K562 (cell line): ENCODE measurements at regions not wholly inside any gene's neighbourhood (a gene's known extent, or its start where the extent isn't known, plus 50 kb on each side); places are given as distances from the start of the nearest gene placed in this dataset.

Experiments used
- CEBPZ ChIP-seq: fragments of 150-350 bp; IDR thresholded peaks from 2 replicates; pipeline ENCODE4 v1.6.1; 2014; ENCODE audit warnings: low read depth, mild to moderate bottlenecking, low read length, borderline replicate concordance
- CTCF ChIP-seq, 3 experiments: IDR thresholded peaks in 2 of 3; conservative IDR thresholded peaks in 1 of 3; 2 replicates each; pipeline ENCODE4 v1.5.1; 2011 to 2012; ENCODE audit warnings: low read length in 3 of 3, mild to moderate bottlenecking in 3 of 3, control low read depth in 2 of 3, improper control_type of control experiment in 1 of 3, inconsistent platforms in 1 of 3, low read depth in 1 of 3, mixed read lengths in 1 of 3, moderate library complexity in 1 of 3; ENCODE audit not compliant: insufficient read depth in 2 of 3
- CXXC5 ChIP-seq: fragments of 250-450 bp; sonication (Bioruptor Pico); IDR thresholded peaks from 2 replicates; pipeline ENCODE4 v1.8.0; 2022; ENCODE audit warnings: inconsistent platforms, mild to moderate bottlenecking, moderate library complexity
- E2F1 ChIP-seq: sonication (generic); formaldehyde crosslinking; IDR thresholded peaks from 2 replicates; pipeline ENCODE4 v1.8.1; 2023; ENCODE audit warnings: mild to moderate bottlenecking, missing genetic modification reagents, moderate library complexity
- E2F4 ChIP-seq: sonication (generic); formaldehyde crosslinking; IDR thresholded peaks from 2 replicates; pipeline ENCODE4 v1.8.0; 2022; ENCODE audit warnings: mild to moderate bottlenecking, low read depth, missing genetic modification reagents
- FOXK1 ChIP-seq: sonication (generic); formaldehyde crosslinking; IDR thresholded peaks from 2 replicates; pipeline ENCODE4 v1.8.0; 2022; ENCODE audit warnings: missing genetic modification reagents, mild to moderate bottlenecking, borderline replicate concordance
- PATZ1 ChIP-seq: fragments of 250-450 bp; sonication (Bioruptor Pico); IDR thresholded peaks from 2 replicates; pipeline ENCODE4 v1.5.0; 2020; ENCODE audit warnings: mild to moderate bottlenecking, borderline replicate concordance
- PCBP1 ChIP-seq: fragments of 200-400 bp; formaldehyde crosslinking; IDR thresholded peaks from 2 replicates; pipeline ENCODE4 v1.6.1; 2018; ENCODE audit warnings: mild to moderate bottlenecking, low read depth, low read length; ENCODE audit not compliant: poor library complexity, severe bottlenecking
- RBM22 ChIP-seq: fragments of 200-400 bp; formaldehyde crosslinking; IDR thresholded peaks from 2 replicates; pipeline ENCODE4 v1.6.1; 2018; ENCODE audit warnings: low read length, low read depth; ENCODE audit not compliant: poor library complexity, severe bottlenecking
- ZBTB40 ChIP-seq, 2 experiments: fragments of 450-650 bp in 1 of 2; sonication (generic) in 1 of 2; formaldehyde crosslinking in 1 of 2; IDR thresholded peaks; 2 replicates each; pipeline versions ENCODE4 v1.7.1 to v1.9.0; 2016 to 2022; ENCODE audit warnings: inconsistent platforms in 1 of 2, mild to moderate bottlenecking in 1 of 2, missing genetic modification reagents in 1 of 2
- ZFP36 ChIP-seq: fragments of 150-350 bp; IDR thresholded peaks from 2 replicates; pipeline ENCODE4 v1.6.1; 2018; ENCODE audit warnings: low read length, low read depth; ENCODE audit not compliant: partially characterized antibody
- ZFX ChIP-seq: sonication (generic); formaldehyde crosslinking; IDR thresholded peaks from 2 replicates; pipeline ENCODE4 v1.8.0; 2022; ENCODE audit warnings: mild to moderate bottlenecking, missing genetic modification reagents, moderate library complexity
- ZNF384 ChIP-seq: IDR thresholded peaks from 2 replicates; pipeline ENCODE4 v1.6.1; 2012; ENCODE audit warnings: low read depth, low read length, improper control_type of control experiment
- ZNF830 ChIP-seq: fragments of 250-450 bp; sonication (Bioruptor Pico); IDR thresholded peaks from 2 replicates; pipeline ENCODE4 v1.5.0; 2021; ENCODE audit warnings: mild to moderate bottlenecking

GRCh38 chr4:167642250-167642649 is 408.0 kb upstream of the SPOCK3 start:
- TF ChIP-seq ZNF830 (CRISPR knock-in tag) (no peak), ZFX (CRISPR knock-in tag) (no peak), PATZ1 (CRISPR knock-in tag) (no peak), CEBPZ (no peak), ZBTB40 (IDR thresholded peaks at IDR 0.05) (no peak), ZBTB40 (CRISPR knock-in tag; IDR thresholded peaks at IDR 0.05) (no peak), PCBP1 (no peak), RBM22 (no peak), ZFP36 (no peak), FOXK1 (CRISPR knock-in tag) (no peak), E2F4 (CRISPR knock-in tag) (no peak), CXXC5 (no peak), CTCF (IDR thresholded peaks at IDR 0.05 in 2 of 3, conservative IDR thresholded peaks at IDR 0.05 in 1 of 3; ENCODE audit: insufficient read depth in 2 of 3, low read depth in 1 of 3, low read length in 3 of 3) (no peak), ZNF384 (no peak), E2F1 (CRISPR knock-in tag) (no peak)
